Osteocyte (in vitro differentiated cells): ENCODE measurements at regions not wholly inside any gene's neighbourhood (a gene's known extent, or its start where the extent isn't known, plus 50 kb on each side); places are given as distances from the start of the nearest gene placed in this dataset.

Experiments used
- DNase-seq: peaks from one replicate; pipeline ENCODE4 v3.0.0; 2021; ENCODE audit warnings: mixed read lengths; ENCODE audit not compliant: unreplicated experiment; ENCODE audit errors: extremely low spot score
- H3K27ac Mint-ChIP-seq: one replicate; pipeline ENCODE4 v1.8.0; 2021; ENCODE audit warnings: mild to moderate bottlenecking, mixed read lengths; ENCODE audit not compliant: unreplicated experiment
- H3K27me3 Mint-ChIP-seq: one replicate; pipeline ENCODE4 v1.8.0; 2021; ENCODE audit warnings: mixed read lengths; ENCODE audit not compliant: unreplicated experiment
- H3K36me3 Mint-ChIP-seq: one replicate; pipeline ENCODE4 v1.8.0; 2021; ENCODE audit warnings: mixed read lengths; ENCODE audit not compliant: unreplicated experiment
- H3K4me1 Mint-ChIP-seq: one replicate; pipeline ENCODE4 v1.8.0; 2021; ENCODE audit warnings: mixed read lengths; ENCODE audit not compliant: unreplicated experiment
- H3K4me3 Mint-ChIP-seq: one replicate; pipeline ENCODE4 v1.8.0; 2021; ENCODE audit warnings: mild to moderate bottlenecking, moderate library complexity, mixed read lengths; ENCODE audit not compliant: unreplicated experiment
- H3K9me3 Mint-ChIP-seq: one replicate; pipeline ENCODE4 v1.8.0; 2021; ENCODE audit warnings: mixed read lengths; ENCODE audit not compliant: unreplicated experiment
- TF ChIP-seq, protein P1 (sequence below): fragments of 200-600 bp; sonication (generic); IDR thresholded peaks from 2 replicates; pipeline ENCODE4 v1.5.0; 2021; ENCODE audit warnings: antibody characterized with exemption, mild to moderate bottlenecking, moderate library complexity

DNA sequence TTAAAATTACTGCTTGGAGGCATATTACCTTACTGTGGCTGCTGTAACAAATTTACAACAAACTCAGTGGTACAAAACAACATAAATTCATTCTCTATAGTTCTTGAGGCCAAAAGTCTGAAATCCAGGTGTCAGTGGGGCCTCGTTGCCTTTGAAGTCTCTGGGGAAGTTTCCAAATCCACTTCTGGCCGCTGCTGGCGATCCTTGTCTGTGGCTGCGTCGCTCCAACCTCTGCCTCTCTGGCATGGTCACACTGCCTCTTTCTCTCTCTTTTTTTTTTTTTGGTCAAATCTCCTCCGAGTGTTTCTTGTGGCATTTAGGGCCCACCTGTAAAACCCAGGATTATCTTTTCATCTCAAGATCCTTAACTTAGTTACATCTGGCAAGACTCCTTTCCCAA lies 182.8 kb downstream of the ST6GAL2 start:
- Mint-ChIP-seq H3K9me3 (no peaks in the 10 kb centered on the region), H3K27me3 (peaks cover 42% of the 10 kb centered on the region), H3K27ac (no peak overlapping the region), H3K36me3 (no peaks in the 10 kb centered on the region), H3K4me1 (no peaks in the 10 kb centered on the region), H3K4me3 (no peak overlapping the region)
- no peak for DNase-seq
- TF ChIP-seq, protein P1, sequence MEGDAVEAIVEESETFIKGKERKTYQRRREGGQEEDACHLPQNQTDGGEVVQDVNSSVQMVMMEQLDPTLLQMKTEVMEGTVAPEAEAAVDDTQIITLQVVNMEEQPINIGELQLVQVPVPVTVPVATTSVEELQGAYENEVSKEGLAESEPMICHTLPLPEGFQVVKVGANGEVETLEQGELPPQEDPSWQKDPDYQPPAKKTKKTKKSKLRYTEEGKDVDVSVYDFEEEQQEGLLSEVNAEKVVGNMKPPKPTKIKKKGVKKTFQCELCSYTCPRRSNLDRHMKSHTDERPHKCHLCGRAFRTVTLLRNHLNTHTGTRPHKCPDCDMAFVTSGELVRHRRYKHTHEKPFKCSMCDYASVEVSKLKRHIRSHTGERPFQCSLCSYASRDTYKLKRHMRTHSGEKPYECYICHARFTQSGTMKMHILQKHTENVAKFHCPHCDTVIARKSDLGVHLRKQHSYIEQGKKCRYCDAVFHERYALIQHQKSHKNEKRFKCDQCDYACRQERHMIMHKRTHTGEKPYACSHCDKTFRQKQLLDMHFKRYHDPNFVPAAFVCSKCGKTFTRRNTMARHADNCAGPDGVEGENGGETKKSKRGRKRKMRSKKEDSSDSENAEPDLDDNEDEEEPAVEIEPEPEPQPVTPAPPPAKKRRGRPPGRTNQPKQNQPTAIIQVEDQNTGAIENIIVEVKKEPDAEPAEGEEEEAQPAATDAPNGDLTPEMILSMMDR = no peak

DNA sequence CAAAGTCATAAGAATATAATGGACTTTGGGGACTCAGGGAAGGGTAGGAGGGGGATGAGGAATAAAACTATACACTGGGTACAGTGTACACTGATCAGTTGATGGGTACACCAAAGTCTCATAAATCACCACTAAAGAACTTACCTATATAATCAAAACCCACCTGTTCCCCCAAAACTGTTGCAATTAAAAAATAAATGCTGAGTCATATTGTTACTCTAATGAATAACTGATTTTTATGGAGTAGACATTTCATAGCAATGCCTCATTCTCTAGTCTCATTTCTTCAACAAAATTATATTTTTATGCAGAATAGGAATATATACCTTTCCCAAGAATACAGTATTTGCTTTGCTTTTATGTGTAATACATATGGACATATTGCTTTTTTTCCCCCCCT lies 181.2 kb downstream of the ST6GAL2 start:
- Mint-ChIP-seq H3K4me3 (no peak overlapping the region), H3K36me3 (no peaks in the 10 kb centered on the region), H3K4me1 (no peaks in the 10 kb centered on the region), H3K27ac (no peak overlapping the region), H3K27me3 (peaks cover 52% of the 10 kb centered on the region), H3K9me3 (no peaks in the 10 kb centered on the region)
- no peak for DNase-seq
- TF ChIP-seq, protein P1 = no peak

DNA sequence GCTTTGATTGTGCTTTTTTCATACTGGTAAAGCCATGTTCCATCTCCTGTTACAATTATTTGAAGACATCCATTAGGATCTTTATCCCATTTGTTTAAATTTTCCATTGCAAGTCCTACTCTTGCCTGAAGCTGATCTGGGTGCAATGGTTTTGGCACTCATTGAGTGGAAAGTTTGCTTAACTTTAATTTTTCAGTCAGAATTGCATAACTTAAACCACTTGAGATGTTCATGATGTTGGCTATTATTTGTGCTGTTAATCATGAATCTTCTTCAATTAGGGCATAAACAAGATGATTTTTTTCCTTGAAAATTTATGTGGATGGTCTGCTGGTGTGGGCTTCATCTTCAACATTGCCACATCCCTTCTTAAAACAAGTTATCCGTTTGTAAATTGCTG lies 180.1 kb downstream of the ST6GAL2 start:
- Mint-ChIP-seq H3K4me1 (no peaks in the 10 kb centered on the region), H3K27me3 (peaks cover 54% of the 10 kb centered on the region), H3K4me3 (no peak overlapping the region), H3K27ac (no peak overlapping the region), H3K9me3 (no peaks in the 10 kb centered on the region), H3K36me3 (no peaks in the 10 kb centered on the region)
- TF ChIP-seq, protein P1 = no peak
- no peak for DNase-seq

DNA sequence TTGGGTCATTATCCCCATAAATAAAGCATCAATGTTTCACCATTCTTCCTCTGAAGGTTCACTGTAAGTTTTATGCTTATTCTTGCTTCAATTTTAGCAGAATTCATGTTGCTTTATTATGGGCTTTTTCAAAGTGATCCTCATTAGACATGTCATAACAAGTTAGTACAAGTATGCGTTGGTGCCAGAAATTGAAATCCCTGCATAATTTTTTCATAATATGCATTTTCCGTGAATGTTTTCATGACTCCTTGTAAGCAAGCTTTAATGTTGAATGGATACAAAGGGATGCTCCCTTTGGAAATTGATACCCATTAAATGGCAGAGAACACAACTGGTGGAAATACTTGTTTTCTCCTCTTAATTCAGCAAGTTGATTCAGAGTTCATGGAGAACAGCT lies 179.7 kb downstream of the ST6GAL2 start:
- Mint-ChIP-seq H3K27ac (no peak overlapping the region), H3K36me3 (no peaks in the 10 kb centered on the region), H3K9me3 (no peaks in the 10 kb centered on the region), H3K4me1 (no peaks in the 10 kb centered on the region), H3K4me3 (no peak overlapping the region), H3K27me3 (peaks cover 53% of the 10 kb centered on the region)
- no peak for DNase-seq
- TF ChIP-seq, protein P1 = no peak

DNA sequence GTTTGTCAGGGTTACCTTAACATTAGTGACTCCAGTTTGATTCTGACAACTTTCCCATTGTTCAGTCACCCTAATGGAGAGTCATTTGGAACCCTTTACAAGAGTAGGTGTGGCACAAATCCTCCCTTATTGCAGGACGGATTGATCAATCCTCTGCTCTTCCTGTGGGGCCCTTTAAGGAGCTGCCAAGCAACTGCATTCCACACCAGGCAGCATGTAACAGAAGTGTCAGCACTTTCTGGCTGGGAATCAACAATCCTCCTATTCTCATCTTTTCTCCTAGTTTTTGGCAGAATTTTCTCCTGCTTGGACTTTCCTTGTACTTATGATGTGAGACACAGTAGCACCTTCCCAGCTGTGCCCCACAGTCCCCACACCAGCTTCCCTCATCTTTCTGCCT lies 177.8 kb downstream of the ST6GAL2 start:
- no peak overlapping the region for H3K4me3 Mint-ChIP-seq
- DNase-seq = no peak
- no peak overlapping the region for H3K27ac Mint-ChIP-seq
- H3K9me3 Mint-ChIP-seq = peaks cover 12% of the 10 kb centered on the region
- H3K27me3 Mint-ChIP-seq = peaks cover 46% of the 10 kb centered on the region
- H3K36me3 Mint-ChIP-seq = no peaks in the 10 kb centered on the region
- TF ChIP-seq, protein P1 = no peak
- H3K4me1 Mint-ChIP-seq = no peaks in the 10 kb centered on the region
